GM19193 (cell line): ENCODE measurements at regions not wholly inside any gene's neighbourhood (a gene's known extent, or its start where the extent isn't known, plus 50 kb on each side); places are given as distances from the start of the nearest gene placed in this dataset.

Experiments
- POLR2A ChIP-seq: IDR thresholded peaks from 4 replicates; pipeline ENCODE4 v1.6.1; 2011; ENCODE audit not compliant: insufficient read depth, insufficient read length; ENCODE audit errors: extremely low read depth

DNA sequence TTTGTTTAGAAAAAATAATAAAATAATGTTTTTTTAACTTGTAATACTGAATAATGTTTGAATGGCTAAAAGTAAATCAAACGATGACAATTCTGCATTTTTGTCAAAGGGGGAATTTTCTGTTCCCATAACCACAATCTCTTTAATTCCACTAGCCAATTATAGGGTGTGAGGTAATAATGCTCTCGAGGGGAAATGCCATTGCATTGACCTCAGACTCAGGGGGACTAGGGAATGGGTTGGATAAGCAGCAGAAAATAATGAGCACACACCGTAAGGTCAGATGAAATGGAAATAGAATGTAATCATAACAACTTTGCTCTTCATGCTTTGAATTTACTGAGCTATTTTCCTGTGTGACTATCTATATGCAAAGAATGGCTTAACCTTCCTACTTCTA, 584.7 kb downstream of the RFPL4B start:
- no peak for TF ChIP-seq POLR2A

DNA sequence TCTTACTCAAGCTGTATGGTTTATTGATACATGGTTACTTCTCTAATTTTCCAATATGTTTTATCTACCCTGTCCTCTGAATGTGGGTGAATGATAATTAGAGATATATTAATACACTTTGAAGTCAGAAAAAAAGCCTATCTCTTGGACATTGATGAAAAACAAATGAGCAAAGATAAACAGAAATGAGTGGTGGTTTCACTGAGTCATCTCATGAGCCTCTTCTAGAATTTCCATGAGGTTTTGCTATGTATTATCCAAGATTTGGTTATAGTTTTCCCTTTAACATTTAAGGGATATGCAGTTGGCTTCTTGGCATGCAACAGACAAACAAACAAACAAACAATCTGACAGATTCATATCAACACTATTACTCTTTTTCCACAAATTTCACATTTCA, 586.8 kb downstream of the RFPL4B start:
- TF ChIP-seq POLR2A: no peak

DNA sequence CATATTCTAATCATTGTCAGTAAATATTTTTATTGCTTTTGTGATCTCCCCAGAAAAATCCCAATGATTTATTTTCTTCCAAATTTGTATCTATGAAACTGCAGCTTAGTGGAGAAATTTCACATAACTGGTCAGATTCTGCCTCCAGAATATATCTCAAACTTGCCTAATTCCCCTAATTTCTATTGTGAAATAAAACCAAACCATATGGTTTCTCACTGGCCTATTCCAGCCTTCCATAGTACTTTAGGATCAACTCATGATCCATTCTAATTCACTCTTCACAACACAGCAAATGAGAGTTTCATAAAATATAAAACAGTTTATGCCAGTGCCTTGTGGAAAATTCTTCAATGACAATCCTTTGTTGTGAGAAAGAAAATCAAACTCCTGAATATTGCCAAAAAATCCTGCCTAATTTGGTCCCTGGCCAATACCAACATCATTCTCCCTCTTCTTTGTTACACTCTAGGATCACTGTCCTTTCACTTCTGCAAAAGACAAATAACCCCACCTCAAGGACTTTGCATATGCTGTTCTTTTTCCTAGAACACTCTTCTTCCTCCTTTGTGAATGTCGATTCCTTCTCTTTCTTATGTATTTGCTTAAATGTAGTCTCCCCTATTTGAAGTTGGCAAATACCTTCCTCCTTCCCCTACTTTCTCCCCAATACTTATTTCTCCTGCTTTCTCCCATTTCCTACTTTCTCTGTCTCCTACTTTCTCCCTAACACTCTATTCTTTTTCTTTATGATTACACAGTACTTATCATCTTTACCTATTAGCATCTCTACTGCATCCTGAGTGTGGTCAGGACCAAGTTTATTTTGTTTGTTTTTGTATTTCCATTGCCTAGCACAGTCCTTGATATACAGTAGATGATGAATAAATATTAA, 587.5 kb downstream of the RFPL4B start:
- no peak for TF ChIP-seq POLR2A

DNA sequence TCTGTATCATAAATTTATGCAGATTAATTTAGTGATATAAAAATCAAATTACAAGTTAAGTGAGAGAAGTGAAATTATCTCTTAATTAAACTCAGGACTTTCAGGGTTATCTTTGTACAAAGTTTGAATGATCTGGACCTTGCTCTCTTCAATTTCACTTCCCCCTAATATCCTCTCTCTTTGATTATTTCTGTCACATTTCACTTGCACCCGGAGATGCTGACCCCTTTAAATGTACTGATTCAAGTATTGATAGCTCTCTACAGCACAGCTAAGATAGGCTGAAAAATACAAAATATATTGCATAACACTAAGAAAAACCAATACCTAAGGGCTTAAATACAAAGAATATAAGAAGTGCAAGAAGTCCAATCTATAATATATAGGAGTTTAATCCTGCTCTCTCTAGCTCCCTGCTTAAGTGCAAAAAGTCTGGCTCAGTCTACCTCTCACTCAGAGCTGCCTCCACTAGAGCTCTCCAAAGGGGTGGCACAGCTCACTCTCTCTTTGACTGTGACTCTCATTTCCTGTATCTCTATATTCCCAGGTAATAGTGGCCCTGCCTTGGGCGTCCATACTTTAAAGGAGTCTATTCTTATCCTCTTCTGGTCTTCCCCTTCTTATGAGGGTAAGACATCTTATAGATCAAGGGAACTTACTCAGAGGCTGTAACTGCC, 588.4 kb downstream of the RFPL4B start:
- no peak for TF ChIP-seq POLR2A

DNA sequence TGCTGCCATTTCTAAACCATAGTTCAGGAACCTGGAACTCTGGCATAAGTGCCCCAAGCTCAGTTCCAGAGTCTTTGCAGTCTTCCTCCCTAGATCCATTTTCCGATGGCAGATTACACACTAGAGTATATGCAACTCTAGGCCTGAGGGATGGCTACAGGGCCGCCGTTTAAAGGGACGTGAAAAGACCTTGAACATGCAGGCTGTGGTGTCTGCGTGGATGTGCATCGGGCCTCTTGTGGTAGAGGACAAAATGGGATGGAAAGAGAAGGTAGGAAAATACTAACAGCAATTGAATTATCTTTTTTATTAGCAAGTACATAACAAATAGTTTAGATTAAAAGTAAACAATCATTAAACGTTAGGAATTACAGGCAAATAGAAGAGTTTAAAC, 588.9 kb downstream of the RFPL4B start:
- TF ChIP-seq POLR2A: no peak

DNA sequence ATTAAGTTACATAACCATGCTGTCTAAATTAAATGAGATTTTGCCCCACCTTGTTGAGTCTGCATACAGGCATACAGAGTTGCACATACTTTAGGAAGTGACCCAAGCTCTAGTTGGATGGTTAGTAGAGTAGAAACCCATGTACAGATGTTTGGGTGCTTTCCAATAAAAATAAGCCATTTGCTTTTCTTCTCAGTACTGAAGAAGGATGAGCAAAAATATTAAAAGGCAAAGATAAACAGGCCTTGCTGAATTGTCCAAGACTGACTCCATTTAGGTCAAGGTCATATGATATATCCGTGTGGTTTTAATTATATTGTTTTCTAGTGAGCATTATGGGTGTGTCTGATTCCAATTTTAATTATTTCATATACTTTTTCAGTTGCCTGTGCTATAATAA, 589.4 kb downstream of the RFPL4B start:
- TF ChIP-seq POLR2A: no peak

DNA sequence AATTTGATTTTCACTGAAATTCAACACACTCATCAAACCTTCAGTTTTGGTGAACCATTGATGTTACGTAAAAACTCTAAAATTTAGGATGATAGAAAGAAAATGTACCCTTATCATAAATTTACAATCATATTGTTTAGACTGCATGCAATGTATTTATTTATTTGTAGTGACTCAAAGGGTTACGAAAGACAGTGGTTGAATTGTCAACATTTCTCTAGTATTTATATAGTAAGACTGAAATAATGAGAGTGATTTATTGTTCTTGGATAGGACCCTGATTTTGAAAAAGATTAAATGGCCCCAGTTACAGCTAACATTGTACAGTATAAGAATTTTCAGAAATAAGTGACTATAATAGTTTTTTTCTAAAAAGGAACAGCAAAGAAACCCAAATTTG, 591.5 kb downstream of the RFPL4B start:
- no peak for TF ChIP-seq POLR2A

DNA sequence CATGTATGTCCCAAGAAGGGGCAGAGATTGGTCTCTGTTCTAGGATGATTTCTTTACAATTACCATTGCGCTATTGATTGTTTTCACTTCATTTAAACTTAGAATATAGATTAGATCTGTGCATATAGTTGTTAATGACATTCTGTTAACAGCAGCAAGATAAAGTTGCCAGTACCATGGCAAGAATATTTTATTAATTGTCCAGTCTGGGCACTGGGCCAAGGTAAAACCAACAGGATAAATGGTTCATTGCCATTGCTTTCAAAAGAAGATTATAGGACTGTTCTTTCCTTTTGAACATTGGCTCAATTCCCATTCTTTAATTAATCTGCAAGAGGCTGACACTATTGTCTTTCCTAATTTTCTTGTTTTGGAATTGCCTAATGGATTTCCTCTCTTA, 592.4 kb downstream of the RFPL4B start:
- TF ChIP-seq POLR2A: no peak

DNA sequence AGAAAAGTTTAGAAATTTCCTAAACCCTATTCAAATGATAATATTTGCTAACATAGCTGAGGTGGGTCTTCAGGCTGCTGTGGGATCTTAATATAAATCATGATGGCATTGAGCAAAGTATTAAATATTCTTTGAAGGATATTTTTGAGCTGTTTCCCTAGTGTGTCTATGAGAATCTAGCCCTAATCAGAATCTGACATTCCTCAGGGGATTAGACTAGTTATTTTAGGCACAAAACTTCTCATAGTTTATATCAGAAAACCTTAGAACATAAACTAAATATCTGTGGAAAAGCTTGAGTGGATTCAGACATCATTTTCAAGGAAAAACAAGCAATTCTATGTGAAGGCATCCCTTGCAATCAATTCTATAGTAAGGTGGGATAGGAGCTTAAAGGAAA, 594.5 kb downstream of the RFPL4B start:
- TF ChIP-seq POLR2A: no peak

DNA sequence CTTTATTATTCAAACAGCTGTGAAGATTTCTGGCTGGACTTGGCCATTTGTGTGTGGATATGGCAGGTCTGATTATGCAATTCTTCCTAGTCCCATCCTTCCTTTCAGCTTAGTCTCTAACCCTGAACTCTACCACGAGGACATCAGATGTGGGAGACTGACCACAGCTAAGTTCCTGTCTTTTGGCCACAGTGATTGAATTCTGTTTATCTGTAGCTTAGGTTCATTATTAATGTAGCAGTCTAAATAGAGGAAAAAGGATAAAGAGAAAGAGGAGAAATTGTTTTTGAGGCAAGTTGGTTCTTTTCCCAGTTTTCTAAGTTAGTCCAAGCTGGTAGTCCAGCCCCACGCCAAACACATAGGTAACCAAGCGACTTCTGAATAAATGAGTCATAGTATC, 598.9 kb downstream of the RFPL4B start:
- no peak for TF ChIP-seq POLR2A

DNA sequence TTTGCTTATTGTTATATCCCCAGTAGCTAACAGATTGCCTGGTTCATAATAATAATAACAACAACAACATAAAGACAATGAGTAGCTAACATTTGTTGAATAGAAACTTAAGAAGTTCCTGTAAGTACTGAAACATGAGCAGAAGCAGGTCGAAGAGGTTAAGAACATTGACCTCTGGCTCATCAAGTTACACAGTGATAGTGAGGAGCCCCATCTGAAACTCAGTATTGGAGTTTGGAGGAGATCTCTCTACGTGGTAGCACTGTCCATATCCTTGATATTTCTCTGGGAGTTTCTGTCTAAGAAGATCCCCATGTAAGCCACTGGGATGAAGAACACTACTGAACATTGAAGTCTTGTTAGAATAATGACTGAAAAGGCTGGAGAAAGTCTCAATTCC, 600.4 kb downstream of the RFPL4B start:
- no peak for TF ChIP-seq POLR2A

DNA sequence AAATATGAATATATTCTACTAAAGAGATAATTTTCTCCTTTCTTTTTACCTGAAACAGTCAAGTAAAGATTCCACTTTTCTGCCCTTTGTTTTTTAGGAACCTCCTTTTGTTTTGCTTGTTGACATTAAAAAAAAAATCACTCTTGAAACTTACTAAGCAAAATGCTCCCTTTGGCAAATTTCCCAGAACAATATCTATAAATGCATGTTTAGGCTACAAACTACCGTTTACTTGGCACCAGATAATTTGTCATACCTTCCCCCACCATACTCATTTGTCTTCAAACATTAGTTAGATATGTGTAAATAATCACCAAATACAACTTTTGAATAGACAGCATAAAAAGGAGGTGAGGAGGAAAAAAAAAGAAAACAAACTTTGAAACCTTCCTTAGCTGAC, 604.7 kb downstream of the RFPL4B start:
- TF ChIP-seq POLR2A: no peak

DNA sequence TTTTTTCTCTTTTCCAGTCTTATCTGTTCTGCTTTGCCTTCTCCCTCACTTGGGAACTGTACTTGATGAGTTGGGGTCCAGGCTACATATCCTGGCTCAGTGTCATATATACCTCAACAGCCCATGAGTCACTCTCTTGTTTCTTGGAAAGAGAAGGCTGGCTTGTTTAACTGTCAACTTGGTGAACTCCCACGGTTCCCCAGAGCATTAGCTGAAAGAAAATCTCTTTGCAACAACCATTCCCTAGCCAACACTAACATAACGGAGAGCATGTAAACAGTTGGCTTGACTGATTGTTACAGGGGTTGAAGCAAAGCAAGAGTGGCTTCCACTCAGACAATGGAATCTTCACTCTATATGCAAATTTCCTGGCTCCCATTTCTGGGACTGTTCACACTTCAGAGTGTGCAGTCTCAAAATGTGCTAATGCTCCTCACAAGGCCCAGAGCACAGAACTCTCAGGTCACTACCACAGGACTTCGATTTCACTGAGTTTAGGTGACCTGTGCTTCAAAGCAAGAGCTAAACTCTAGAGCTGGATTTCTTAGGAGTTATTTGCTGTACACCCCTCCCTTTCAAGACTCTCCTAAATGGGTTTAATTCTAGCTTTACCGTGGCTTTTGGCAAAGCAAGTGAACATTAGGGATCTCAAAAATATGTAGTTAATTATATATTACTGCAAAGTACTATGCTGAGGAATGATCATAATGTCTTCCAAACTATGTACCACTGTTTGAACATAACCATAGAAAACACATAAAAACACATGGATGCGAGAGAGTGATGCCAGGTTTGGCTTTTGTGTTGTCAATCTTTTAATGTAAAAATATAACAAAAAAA, 609.8 kb downstream of the RFPL4B start:
- no peak for TF ChIP-seq POLR2A

DNA sequence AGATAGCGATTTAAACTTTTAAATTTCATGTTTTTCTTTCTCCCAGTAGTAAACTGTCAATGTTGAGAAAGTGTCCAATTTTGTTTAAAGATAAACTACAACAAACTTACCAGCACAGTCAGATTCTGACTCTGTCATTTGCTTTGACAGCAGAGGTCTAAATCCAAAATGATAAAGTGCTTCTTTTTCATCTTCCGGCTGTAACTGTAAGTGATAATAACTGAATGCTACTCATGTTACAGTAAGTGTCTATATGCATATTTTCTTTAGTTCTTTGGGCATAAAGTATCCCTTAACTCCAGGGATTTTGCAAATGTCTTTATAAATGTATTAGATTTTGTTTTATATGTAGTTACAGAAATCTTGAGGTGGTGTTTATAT, 610.4 kb downstream of the RFPL4B start:
- TF ChIP-seq POLR2A: no peak

DNA sequence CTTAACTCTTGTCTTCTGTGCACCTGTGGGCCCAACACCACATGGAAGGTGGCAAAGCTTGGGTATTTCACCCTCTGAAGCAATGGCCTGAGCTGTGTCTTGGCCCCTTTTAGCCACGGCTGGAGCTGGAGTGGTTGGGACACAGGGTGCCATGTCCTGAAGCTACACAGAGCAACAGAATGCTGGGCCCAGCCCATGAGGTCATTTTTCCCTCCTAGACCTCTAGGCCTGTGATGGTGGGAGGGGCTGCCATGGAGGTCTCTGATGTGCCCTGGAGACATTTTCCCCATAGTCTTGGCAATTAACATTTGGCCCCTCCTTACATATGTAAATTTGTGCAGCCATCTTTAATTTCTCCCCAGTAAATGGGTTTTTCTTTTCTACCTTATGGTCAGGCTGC, 620.8 kb downstream of the RFPL4B start:
- TF ChIP-seq POLR2A: no peak
